HG03175 (cell line): ENCODE measurements at regions not wholly inside any gene's neighbourhood (a gene's known extent, or its start where the extent isn't known, plus 50 kb on each side); places are given as distances from the start of the nearest gene placed in this dataset.

ENCODE experiments used
- ATAC-seq: cut with Tn5 transposase; IDR thresholded peaks from one replicate; pipeline ENCODE4 v1.9.1; 2021; ENCODE audit warnings: mild to moderate bottlenecking, moderate library complexity; ENCODE audit not compliant: unreplicated experiment

- ATAC-seq, result no peak
Observed at GRCh38 chr1:38303843-38304242, 257.2 kb upstream of the POU3F1 start.

- ATAC-seq, result no peak
Observed at GRCh38 chr1:38301040-38301439, 254.4 kb upstream of the POU3F1 start.

- ATAC-seq, result no peak
Observed at GRCh38 chr1:38300616-38301015, 254.0 kb upstream of the POU3F1 start.

GRCh38 chr1:38297842-38298241, 251.2 kb upstream of the POU3F1 start:
- ATAC-seq, result no peak

- ATAC-seq, result no peak
Observed at GRCh38 chr1:38297246-38297645, 250.7 kb upstream of the POU3F1 start.

GRCh38 chr1:38296047-38296446, 249.5 kb upstream of the POU3F1 start:
- ATAC-seq, result no peak

GRCh38 chr1:38293567-38293966, 247.0 kb upstream of the POU3F1 start:
- ATAC-seq, result no peak

GRCh38 chr1:38292969-38293368, 246.4 kb upstream of the POU3F1 start:
- ATAC-seq, result no peak

GRCh38 chr1:38291906-38292521, 245.4 kb upstream of the POU3F1 start:
- ATAC-seq, result no peak

- no peak for ATAC-seq
Observed at GRCh38 chr1:38291336-38291735, 244.7 kb upstream of the POU3F1 start.

GRCh38 chr1:38289034-38289433, 242.4 kb upstream of the POU3F1 start:
- no peak for ATAC-seq

- no peak for ATAC-seq
Observed at GRCh38 chr1:38287547-38287946, 241.0 kb upstream of the POU3F1 start.

GRCh38 chr1:38287036-38287435, 240.4 kb upstream of the POU3F1 start:
- no peak for ATAC-seq

- ATAC-seq, result no peak
Observed at GRCh38 chr1:38285807-38286530, 239.4 kb upstream of the POU3F1 start.

GRCh38 chr1:38284953-38285352, 238.4 kb upstream of the POU3F1 start:
- no peak for ATAC-seq

GRCh38 chr1:38283696-38284470, 237.3 kb upstream of the POU3F1 start:
- no peak for ATAC-seq

GRCh38 chr1:38279148-38279547, 232.6 kb upstream of the POU3F1 start:
- no peak for ATAC-seq

- ATAC-seq, result no peak
Observed at GRCh38 chr1:38277646-38278045, 231.1 kb upstream of the POU3F1 start.

GRCh38 chr1:38275960-38276359, 229.4 kb upstream of the POU3F1 start:
- no peak for ATAC-seq

- no peak for ATAC-seq
Observed at GRCh38 chr1:38274974-38275373, 228.4 kb upstream of the POU3F1 start.

GRCh38 chr1:38273196-38273804, 226.7 kb upstream of the POU3F1 start:
- ATAC-seq, result no peak

GRCh38 chr1:38272515-38272914, 225.9 kb upstream of the POU3F1 start:
- ATAC-seq, result no peak
